ENCODE measurements at regions not wholly inside any gene's neighbourhood (a gene's known extent, or its start where the extent isn't known, plus 50 kb on each side); places are given as distances from the start of the nearest gene placed in this dataset.

DNA sequence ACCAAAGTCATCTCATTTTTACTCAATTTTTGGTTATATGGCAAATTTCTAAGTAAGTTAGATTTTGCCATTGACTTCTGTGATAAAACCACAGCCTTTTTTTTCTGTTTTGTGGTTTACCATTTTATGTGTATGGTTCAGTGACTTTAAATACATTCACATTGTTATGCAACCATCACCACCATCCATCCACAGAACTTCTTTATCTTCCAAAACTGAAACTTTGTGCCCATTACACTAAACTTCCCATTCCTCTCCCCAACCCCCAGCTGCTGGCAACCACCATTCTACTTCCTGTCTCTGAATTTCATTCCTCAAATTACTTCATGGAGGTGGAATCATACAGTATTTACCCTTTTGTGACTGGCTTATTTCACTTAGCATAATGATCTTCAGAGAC, 280.4 kb upstream of the TCERG1L start:
- TF ChIP-seq FOS (IDR thresholded peaks at IDR 0.05; ENCODE audit: borderline replicate concordance, extremely low read depth, insufficient read length) (no peak), MEF2A (IDR thresholded peaks at IDR 0.05; ENCODE audit: insufficient read depth, low read depth, low read length) (no peak), POLR2A (IDR thresholded peaks at IDR 0.05; ENCODE audit: low read depth, low read length) (no peak), ZNF384 (IDR thresholded peaks at IDR 0.05; ENCODE audit: borderline replicate concordance, low read depth, low read length) (no peak), RCOR1 (conservative IDR thresholded peaks at IDR 0.05; ENCODE audit: low read depth, low read length) (no peak), FOXK2 (IDR thresholded peaks at IDR 0.05) (no peak), YY1 (IDR thresholded peaks at IDR 0.05; ENCODE audit: low read depth, low read length) (no peak), NFIC (IDR thresholded peaks at IDR 0.05; ENCODE audit: low read depth, low read length) (no peak), JUND (IDR thresholded peaks at IDR 0.05; ENCODE audit: low read depth, low read length) (no peak), EZH2 (IDR thresholded peaks at IDR 0.05; ENCODE audit: borderline replicate concordance, control insufficient read depth, low read depth, low read length) (no peak), RELA (IDR thresholded peaks at IDR 0.05; ENCODE audit: borderline replicate concordance, partially characterized antibody) (no peak), CREB1 (IDR thresholded peaks at IDR 0.05; ENCODE audit: low read depth) (no peak)
- TF ChIP-seq, protein P1, sequence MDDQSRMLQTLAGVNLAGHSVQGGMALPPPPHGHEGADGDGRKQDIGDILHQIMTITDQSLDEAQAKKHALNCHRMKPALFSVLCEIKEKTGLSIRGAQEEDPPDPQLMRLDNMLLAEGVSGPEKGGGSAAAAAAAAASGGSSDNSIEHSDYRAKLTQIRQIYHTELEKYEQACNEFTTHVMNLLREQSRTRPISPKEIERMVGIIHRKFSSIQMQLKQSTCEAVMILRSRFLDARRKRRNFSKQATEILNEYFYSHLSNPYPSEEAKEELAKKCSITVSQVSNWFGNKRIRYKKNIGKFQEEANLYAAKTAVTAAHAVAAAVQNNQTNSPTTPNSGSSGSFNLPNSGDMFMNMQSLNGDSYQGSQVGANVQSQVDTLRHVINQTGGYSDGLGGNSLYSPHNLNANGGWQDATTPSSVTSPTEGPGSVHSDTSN (IDR thresholded peaks at IDR 0.05; ENCODE audit: insufficient replicate concordance, low read depth, low read length), result no peak
- TF ChIP-seq, protein P2, sequence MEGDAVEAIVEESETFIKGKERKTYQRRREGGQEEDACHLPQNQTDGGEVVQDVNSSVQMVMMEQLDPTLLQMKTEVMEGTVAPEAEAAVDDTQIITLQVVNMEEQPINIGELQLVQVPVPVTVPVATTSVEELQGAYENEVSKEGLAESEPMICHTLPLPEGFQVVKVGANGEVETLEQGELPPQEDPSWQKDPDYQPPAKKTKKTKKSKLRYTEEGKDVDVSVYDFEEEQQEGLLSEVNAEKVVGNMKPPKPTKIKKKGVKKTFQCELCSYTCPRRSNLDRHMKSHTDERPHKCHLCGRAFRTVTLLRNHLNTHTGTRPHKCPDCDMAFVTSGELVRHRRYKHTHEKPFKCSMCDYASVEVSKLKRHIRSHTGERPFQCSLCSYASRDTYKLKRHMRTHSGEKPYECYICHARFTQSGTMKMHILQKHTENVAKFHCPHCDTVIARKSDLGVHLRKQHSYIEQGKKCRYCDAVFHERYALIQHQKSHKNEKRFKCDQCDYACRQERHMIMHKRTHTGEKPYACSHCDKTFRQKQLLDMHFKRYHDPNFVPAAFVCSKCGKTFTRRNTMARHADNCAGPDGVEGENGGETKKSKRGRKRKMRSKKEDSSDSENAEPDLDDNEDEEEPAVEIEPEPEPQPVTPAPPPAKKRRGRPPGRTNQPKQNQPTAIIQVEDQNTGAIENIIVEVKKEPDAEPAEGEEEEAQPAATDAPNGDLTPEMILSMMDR (IDR thresholded peaks at IDR 0.05 in 2 of 3, conservative IDR thresholded peaks at IDR 0.05 in 1 of 3; ENCODE audit: control insufficient read depth in 2 of 3, extremely low read depth in 1 of 3, insufficient read depth in 1 of 3, low read depth in 3 of 3, low read length in 3 of 3), result no peak
